ENCODE measurements at regions not wholly inside any gene's neighbourhood (a gene's known extent, or its start where the extent isn't known, plus 50 kb on each side); places are given as distances from the start of the nearest gene placed in this dataset.
"Not testable (repeated sequence)": the region's sequence is repeated elsewhere in the genome, so short reads cannot be mapped to it uniquely, and the experiment has no call there.

DNA sequence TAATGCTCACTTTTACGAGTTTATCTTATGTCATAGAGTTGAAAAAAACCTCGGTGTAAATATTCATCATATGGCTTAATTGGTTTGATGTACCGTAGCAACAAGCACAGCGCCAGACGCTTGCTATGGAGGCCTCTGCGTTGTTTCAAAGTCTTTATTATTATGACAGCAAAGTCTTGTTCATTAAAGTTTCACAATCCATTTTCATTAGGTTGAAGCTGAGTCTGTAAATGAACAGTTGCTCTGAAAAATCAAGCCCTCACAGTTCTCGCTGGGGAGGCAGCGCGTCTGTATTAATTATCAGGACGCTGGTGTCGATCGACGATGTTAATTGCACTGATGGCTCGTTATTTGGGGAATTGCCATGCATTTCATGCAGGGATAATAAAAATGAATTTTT, 185.6 kb downstream of the INSC start:
- no peak for DNase-seq (ENCODE audit: low read depth in 2 of 2)

DNA sequence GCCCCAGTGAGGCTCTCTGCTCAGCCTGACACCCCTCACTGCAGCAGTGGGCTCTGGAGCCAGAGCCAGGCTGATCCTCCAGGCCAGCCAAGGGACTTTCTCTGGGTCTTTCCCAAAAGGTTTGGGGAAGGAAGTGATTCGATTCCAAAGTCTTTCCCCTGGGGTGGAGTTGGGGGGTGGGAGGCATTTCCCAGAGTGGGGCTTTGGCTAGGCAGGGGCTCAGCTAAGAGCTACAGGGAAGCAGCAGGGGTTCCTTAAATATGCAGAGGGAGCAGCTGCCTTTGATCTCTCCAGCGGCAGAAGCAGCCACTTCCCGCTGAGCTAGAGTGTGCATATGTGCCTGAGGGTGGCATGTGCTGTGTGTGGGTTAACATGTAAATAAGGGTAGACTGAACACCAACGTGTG, 192.9 kb downstream of the INSC start:
- no peak for DNase-seq (ENCODE audit: low read depth in 2 of 2)

DNA sequence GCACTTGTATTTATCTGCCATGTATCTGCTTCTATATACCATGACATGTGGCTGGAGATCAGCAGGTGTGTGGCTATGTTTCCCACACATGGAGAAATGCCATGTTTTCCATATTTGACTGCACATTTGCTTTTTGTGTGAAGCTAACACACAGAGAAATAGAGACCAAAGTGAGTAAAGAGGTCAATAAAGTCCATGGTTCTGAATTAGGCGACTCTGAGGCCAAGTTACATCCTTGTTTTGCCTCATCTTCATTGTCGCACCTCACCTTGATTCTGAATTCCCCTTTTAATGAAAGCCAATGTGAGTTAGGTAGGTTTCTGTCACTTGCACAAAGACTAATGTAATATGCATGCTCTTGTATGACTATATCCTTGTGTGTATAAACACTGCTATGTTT, 194.1 kb downstream of the INSC start:
- no peak for DNase-seq (ENCODE audit: low read depth in 2 of 2)

DNA sequence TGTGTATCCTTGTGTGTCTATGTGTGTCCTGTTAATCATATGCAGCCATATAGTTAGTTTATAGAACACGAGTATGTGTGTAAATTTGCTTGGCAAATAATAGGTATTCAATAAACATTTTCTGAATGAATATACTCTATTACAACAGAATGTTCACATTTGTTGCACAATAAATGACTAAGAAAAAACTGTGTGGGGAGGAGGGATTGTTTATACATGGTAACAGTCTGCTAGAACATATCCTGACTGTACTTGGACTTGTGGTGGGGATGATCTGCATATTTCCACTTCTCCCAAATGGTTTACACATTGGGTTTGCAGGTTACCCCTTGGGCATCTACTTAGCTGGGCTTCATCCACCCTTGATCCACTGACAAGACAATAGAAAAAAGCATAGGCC, 194.6 kb downstream of the INSC start:
- no peak for DNase-seq (ENCODE audit: low read depth in 2 of 2)

DNA sequence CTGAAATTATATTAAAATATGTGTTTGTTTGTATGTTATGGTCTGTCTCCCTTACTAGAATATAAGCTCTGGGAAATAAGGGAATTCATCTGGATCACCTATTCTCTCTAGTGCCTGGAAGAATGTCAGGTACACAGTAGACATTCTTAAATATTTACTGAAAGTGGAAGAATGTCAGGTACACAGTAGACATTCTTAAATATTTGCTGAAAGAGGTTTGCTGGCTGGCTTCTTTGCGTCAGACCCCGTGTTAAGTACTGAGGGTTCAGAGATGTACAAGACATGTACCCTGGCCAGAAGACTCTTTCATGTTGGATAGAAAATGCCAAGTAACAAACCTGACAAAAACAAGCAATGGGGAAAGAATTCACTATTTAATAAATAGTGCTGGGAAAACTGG, 199.1 kb downstream of the INSC start:
- DNase-seq (ENCODE audit: low read depth in 2 of 2): no peak

DNA sequence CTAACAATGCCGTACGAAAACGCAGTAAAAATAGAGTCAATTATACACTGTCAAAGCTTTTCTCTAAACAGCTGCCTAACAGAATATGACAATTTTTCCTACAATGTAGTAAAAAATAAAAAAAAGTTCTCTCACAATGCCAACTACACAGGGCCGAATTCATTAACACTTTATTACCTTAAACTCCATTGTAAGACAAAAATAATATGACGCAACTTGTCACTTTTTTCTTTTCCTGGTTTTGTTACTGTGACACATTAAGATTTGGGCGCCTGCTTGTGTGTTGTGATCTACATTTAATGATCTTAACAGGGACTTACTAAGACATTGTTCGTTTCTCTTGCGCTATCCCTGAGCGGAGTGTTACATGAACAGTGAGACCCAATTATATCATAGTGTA, 204.1 kb downstream of the INSC start:
- DNase-seq (ENCODE audit: low read depth in 2 of 2): no peak

DNA sequence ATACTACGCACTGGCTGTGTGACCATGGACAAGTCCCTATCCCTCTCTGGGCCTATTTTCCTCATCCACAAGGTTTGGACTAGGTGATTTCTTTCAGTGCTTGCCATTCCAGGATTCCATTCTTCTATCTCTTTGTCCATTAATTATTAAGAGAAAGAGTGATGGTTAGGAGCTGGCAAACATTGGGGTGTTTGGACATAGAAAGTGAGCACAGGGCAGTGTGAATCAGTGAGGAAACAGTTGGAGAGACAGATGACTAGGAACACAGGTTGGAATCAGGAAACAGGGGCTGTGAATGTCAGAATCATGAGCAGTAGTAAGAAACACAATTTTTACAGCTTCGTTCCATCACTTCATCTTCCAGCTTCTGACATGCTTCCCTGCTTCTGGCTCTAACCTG, 211.8 kb downstream of the INSC start:
- no peak for DNase-seq (ENCODE audit: low read depth in 2 of 2)

DNA sequence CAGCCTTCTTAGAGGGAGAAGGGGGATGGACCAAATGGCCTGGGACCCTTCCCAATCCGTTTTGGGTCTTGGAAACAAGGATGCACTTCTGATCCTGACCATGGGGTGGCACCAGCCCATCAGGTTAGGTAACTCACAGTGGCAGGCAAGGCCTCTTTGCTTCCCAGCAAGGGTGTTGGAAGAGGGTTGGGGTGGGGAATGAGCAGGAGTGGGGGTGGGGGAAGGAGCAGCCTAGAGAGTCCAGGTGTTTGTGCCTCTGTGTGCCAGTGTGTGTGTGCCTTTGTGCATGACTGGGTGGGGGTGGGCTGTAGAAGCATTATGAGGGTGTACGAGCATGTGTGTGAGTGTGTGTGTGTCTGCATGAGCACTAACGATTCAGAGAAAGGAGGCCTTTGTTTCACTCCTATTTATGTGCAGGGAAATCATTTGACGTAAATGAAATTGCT, 213.1 kb downstream of the INSC start:
- no peak for DNase-seq (ENCODE audit: low read depth in 2 of 2)

DNA sequence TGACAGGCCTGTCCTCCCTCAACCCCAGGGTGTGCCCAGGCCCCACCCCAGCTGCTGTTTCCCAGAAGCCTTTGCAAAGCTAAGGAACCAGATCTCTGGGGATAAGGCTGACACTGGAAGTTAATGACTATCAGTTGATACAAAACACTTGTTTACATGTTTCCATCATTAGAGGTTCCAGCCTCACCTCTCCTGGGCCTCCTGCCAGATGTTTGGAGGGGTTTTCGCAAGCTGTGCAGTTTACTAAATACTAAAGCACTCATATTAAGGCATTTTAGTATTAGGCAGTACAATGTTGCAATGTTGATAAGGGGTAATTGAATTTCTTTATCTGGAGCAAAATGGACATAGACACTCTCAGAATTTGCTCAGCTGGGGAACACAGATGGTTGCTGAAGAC, 218.7 kb downstream of the INSC start:
- no peak for DNase-seq (ENCODE audit: low read depth in 2 of 2)

DNA sequence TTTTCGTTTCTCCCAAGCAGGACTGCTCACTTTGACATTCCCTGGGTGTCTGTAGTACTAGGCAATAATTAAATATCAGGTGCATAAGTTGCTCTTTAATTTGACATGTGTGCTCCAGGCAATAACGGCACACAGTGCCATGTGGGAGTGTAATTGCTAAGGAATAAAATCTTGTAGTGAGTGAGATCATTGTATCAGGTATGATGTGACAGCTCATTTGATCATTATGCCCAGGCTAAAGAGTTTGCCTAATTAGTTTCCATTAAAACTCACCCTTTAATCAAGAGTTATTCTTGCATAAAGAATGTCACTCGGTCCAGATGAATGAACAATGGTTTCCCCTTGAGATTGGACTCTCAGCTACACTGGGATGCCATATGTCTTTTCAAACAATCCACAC, 220.0 kb downstream of the INSC start:
- no peak for DNase-seq (ENCODE audit: low read depth in 2 of 2)

DNA sequence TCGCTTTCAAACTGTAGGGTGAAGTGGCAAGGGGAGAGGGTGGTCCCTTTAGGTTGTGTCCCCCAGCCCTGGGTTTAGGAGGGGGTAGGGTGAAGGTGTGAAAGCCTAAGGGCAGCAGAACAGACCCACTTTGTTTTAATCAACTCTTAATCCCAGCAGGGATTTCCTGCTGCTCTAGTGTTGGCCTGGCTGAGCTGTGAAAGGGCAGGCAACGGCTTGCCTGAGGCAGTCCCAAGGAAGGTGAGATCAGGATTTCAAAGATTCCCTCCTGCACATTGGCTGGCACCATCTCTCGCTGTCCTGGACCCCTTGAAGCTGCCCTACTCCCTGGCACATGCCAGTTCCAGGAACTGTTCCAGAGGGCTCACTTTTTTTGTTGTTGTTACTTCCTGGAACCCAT, 221.3 kb downstream of the INSC start:
- no peak for DNase-seq (ENCODE audit: low read depth in 2 of 2)

DNA sequence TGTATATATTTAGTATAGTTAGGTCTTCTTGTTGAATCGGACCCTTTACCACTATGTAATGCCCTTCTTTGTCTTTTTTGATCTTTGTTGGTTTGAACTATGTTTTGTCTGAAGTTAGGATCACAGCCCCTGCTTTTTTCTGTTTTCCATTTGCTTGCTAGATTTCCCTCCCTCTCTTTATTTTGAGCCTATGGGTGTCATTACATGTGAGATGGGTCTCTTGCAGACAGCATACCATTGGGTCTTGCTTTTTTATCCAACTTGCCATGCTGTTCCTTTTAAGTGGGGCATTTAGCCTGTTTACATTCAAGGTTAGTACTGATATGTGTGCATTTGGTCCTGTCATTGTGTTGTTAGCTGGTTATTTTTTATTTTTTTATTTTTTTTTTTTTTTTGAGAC, 224.6 kb downstream of the INSC start:
- no peak for DNase-seq (ENCODE audit: low read depth in 2 of 2)

DNA sequence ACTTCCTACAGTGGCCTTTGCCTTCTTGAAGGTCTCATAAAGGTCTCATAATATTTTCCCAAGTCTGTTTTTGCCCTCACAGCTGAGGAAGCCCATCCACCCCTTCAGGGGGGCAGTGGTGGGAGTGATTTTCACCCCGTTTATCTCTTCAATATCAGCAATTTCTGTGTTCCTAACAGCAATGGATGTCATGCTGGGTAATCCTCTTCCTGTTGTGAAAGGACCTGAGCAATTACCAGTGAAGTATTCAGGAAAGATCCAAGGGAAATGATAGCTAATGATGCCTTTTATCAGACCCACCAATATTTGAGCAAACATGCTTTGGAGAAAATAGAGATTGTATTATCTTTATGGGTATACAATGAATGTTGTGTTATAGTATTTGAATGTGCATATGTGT, 226.9 kb downstream of the INSC start:
- no peak for DNase-seq (ENCODE audit: low read depth in 2 of 2)

DNA sequence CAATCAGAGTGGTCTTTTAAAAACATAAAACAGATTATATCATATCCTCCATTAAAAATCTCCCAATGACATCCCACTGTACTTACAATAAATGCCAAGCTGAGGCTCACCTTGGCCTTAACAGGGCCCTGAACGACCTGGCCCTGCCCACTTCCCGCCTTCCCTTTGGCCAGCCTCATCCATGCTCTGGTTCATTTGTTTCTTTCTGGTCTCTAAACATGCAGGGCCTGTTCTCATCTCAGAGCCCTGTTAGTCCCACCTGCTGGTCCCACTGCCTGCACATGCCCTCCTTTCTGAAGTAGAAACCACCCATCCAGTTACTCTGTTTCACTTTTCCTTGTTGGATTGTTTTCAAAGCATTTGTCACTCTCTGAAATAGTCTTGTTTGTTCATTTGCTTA, 227.4 kb downstream of the INSC start:
- DNase-seq (ENCODE audit: low read depth in 2 of 2): no peak

DNA sequence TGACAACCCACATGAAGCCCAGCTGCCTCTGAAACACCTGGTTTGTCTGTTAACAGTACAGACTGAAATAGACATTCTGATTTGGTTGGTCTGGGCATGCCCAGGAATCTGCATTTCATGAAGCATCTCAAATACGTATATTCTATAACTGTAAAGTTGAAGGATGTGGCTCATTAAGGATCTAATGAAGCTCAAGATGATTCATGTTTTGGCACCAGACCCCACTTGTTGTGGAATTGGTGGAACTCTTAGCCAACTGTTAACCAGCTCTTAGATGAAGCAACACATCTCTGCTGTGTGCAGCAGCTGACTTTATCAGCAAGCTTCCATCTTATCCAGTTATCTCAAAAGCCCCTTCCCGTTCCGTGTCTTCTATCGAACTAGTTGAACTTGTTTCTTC, 232.2 kb downstream of the INSC start:
- DNase-seq (ENCODE audit: low read depth in 2 of 2): no peak

DNA sequence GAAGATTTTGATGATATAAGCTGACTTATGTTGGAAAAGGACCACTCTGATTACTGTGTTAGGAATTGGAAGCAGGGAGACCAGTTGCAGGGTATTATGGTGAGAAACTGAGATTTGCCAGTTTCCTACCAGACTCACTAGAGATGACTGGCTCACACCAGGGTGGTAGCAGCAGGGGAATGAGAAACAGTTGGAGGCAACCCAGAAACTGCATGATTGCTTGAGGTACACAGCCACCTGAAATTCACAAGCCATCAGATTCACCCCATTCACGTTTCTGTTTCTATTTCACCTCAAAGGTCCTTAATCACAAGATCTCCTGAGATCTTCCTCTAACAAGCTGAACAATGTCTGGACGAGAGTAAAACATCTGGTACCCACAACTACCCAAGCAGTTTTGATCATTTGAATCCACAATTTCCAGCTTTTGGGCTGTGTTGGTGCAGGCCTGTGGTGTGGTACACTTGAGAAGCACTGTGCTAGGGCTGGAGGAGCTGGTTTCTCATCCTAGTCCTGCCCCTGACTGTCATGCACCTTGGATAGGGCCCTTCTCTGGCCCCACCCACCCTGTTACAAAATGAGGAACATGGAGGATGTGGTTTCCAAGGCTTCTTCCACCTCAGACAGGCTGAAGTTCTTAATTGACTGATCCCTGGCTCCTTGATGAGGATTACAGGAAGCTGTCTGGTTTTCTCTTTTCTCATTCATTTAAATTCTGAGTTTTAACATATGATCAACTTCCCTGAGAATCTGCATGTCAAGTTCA, 233.4 kb downstream of the INSC start:
- DNase-seq (ENCODE audit: low read depth in 2 of 2): no peak

DNA sequence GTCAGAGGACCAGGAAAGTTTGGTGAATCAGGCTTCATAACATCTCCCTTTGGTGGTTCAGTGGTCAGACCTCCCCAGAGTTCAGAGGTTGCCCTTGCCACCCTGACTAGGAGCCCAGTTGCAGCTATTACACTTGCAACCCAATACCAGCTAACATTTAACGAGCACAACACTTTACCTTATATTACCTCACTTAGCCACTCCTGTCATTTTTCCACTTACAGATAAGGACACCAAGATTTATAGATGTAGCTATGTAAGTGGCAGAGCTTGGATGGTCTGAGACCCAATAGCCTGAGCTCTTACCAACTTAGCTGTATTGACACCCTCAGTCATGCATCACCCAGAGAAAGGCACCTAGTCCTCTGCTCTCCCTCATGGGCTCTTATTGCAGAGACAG, 234.7 kb downstream of the INSC start:
- no peak for DNase-seq (ENCODE audit: low read depth in 2 of 2)

DNA sequence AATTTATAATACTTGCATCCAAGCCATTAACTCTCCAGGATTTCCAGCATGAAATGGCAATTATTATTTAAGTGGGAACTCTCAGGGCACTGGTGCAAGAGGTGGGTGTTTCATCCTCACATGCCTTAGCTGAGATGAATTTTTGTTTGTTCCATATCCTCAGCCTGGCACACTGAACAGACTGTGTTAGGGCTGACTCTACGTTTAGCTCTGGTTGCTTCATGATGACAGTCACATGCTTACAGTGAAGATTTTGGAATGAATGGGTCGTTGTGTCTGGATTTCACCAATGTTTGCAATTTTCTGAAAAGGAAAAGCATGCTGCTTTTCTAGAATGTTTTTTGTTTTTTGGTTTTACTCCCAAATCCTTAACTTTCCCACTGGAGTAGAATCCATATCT, 246.6 kb downstream of the INSC start:
- no peak for DNase-seq (ENCODE audit: low read depth in 2 of 2)

DNA sequence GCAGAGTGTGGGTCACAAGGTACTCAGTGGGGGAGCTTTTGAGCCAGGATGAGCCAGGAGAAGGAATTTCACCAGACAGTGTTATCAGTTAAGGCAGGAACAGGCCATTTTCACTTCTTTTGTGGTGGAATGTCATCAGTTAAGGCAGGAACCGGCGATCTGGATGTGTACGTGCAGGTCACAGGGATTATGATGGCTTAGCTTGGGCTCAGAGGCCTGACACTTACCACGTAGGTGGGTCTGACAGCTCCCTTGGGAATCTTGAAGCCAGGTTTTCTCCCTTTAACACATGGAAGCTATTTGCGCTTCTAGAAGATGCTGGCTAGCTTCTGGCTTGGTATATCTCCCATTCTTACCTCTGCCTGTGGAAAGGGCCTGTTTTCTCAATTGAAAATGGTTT, 250.6 kb downstream of the INSC start:
- DNase-seq (ENCODE audit: low read depth in 2 of 2): not testable (repeated sequence)

DNA sequence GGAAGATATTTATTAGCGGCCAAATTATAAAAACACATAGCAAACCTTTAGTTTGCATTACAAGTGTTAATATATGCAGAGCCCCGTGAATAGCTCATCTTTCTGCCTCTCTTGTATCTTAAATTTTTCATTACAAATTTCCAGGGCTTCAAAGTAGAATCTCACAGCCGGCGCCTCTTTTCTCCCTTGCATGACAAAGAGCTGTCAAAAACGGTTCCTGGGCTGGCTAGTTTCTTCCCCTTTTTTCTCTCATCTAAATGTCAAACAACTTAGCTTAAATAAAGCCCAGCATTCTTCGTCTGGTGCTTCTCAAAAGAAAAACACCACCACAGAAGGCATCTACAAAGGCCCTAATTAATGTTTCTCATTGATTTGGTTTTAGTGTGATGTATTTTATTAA, 253.0 kb downstream of the INSC start:
- no peak for DNase-seq (ENCODE audit: low read depth in 2 of 2)

DNA sequence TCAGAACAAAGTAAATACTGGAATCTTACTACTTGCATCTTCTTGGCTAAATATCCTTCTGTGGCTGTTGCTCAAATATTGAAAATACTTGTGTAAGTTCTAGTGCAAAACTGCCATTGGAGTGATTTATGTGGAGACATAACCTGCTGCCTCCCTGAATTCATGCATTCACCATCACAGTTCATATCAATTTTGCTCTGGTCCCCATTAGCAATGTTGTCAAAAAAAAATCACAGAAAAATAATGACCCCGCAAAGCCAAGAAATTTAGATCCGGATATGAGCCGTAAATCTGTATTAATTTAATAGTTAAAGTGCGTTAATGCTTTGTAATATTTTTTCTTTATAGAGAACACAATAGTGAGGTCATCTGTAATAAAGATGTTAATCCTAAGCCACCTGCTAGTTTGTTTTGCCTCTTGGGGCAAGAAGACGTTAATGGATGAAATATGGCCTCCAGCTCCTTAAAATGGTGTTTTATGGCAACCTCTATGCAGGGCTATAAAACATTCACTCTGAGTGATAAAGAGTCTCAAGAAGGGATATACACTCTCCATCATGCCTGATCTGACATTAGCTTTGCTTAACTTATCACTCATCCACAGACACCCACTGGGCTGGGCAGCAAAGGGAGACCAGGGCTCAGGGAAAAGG, 255.9 kb downstream of the INSC start:
- no peak for DNase-seq (ENCODE audit: low read depth in 2 of 2)

DNA sequence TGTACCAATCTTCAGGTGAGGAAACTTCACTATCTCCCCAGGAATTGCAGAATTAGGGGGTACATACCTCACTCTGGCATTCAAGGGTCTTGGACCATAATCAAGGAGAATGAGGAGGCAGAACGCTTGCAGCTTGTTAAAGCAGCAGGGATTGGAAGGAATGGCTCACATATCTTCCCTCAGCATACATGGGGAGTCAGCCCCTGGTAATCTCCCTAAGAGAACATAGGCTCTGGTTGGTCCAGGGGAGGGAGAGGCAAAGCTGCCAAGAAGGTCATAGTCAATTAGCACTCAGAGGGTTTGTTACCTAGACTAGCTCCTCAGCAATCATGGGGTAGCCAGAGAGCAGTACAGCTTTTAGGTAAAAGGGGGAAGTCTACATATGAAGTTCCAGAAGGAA, 256.8 kb downstream of the INSC start:
- no peak for DNase-seq (ENCODE audit: low read depth in 2 of 2)

DNA sequence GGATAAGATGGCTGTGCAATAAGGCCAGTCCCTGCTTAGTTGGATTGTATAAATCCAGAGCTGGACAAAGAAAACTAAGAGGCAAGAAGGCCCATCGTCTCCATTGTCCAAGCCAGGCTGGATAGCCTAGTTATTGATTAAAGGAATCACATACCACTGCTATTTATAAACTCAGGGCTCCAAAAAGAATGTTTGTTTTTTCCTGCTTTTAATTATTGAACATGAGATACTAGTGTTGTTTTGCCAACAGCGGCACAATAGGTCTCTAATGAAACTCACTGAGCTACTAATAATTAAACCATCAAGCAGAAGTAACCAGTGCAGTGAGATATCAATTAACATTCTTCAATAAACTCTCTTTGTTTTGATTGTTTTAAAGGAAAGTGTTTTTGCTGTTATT, 259.7 kb downstream of the INSC start:
- no peak for DNase-seq (ENCODE audit: low read depth in 2 of 2)

DNA sequence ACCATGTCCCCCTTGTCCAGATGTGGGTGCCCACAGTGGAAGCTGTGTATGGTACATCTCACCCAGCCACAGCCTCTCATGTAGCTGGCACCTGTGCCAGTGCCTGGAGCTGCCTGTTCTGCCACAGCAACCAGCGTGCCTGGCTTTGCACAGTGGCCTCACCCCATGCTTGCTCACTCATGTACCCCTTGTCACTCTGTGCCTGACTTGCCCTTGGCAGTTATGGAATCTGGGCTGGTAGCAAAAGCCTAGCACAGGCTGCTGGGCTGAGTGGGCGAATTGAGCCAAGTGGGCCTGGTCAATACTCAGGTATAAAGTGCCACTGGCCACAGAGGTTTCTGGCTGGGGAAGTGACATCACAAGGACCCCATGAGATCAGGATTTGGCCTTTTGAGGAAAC, 264.2 kb downstream of the INSC start:
- no peak for DNase-seq (ENCODE audit: low read depth in 2 of 2)
